ENCODE measurements at regions not wholly inside any gene's neighbourhood (a gene's known extent, or its start where the extent isn't known, plus 50 kb on each side); places are given as distances from the start of the nearest gene placed in this dataset.

- Histone ChIP-seq H3K27me3 (no peaks in the 10 kb centered on the region), H3K36me3 (no peaks in the 10 kb centered on the region), H3K4me3 (no peak overlapping the region), H3K4me1 (no peaks in the 10 kb centered on the region), H3K9me3 (no peaks in the 10 kb centered on the region), H3K27ac (no peak overlapping the region)
- intact Hi-C loops (cut with DNase I; ENCODE audit: low total_unique reads) (no loop called here), in situ Hi-C loops (cut with MboI; ENCODE audit: low pct_ligation_motif_present in 1 of 4, low pct_unique_long_range_greater_than_20kb in 1 of 4, low sequenced_read_pairs in 3 of 4) (no loop called here)
- TF ChIP-seq CTCF (IDR thresholded peaks at IDR 0.05) (no peak), EP300 (IDR thresholded peaks at IDR 0.05; ENCODE audit: low read depth) (no peak), POLR2AphosphoS5 (IDR thresholded peaks at IDR 0.05) (no peak), POLR2A (IDR thresholded peaks at IDR 0.05) (no peak)
- 65 to 76% methylated on average over 2 to 8 of the region's 8 CpGs for WGBS, 2 donors (ENCODE audit: low coverage in 1 of 2)
- DNase-seq = no peak
These were observed 703.1 kb upstream of the ARRDC3 start for GRCh38 chr5:92086059-92086811.

- H3K9me3 ChIP-seq = no peaks in the 10 kb centered on the region
- H3K36me3 ChIP-seq = no peaks in the 10 kb centered on the region
- no peaks in the 10 kb centered on the region for H3K4me1 ChIP-seq
- no peaks in the 10 kb centered on the region for H3K27me3 ChIP-seq
- H3K27ac ChIP-seq = no peak overlapping the region
- DNase-seq = no peak
- WGBS, 2 donors (ENCODE audit: low coverage in 1 of 2) = 76 to 80% methylated on average over 7 of the region's 7 CpGs
- TF ChIP-seq EP300 (IDR thresholded peaks at IDR 0.05; ENCODE audit: low read depth) (no peak), POLR2AphosphoS5 (IDR thresholded peaks at IDR 0.05) (no peak)
- in situ Hi-C loops (cut with MboI; ENCODE audit: low pct_ligation_motif_present in 1 of 4, low pct_unique_long_range_greater_than_20kb in 1 of 4, low sequenced_read_pairs in 3 of 4) = no loop called here
- intact Hi-C loops (cut with DNase I; ENCODE audit: low total_unique reads) = no loop called here
- H3K4me3 ChIP-seq = no peak overlapping the region
These were observed 699.0 kb upstream of the ARRDC3 start for GRCh38 chr5:92081958-92082712.

GRCh38 chr5:92070786-92071185 lies 687.7 kb upstream of the ARRDC3 start:
- no peak for DNase-seq
- no peaks in the 10 kb centered on the region for H3K36me3 ChIP-seq
- intact Hi-C loops (cut with DNase I; ENCODE audit: low total_unique reads) (no loop called here), in situ Hi-C loops (cut with MboI; ENCODE audit: low pct_ligation_motif_present in 1 of 4, low pct_unique_long_range_greater_than_20kb in 1 of 4, low sequenced_read_pairs in 3 of 4) (no loop called here)
- no peak overlapping the region for H3K4me3 ChIP-seq
- WGBS, 2 donors (ENCODE audit: low coverage in 1 of 2) = 22 to 36% methylated on average over 1 to 2 of the region's 2 CpGs
- no peak overlapping the region for H3K27ac ChIP-seq
- no peaks in the 10 kb centered on the region for H3K9me3 ChIP-seq
- no peak for TF ChIP-seq POLR2AphosphoS5 (IDR thresholded peaks at IDR 0.05)
- no peaks in the 10 kb centered on the region for H3K4me1 ChIP-seq
- no peaks in the 10 kb centered on the region for H3K27me3 ChIP-seq

- Histone ChIP-seq H3K27ac (no peak overlapping the region), H3K4me3 (no peak overlapping the region), H3K9me3 (no peaks in the 10 kb centered on the region), H3K4me1 (no peaks in the 10 kb centered on the region), H3K27me3 (no peaks in the 10 kb centered on the region), H3K36me3 (no peaks in the 10 kb centered on the region)
- intact Hi-C loops (cut with DNase I; ENCODE audit: low total_unique reads) = no loop called here
- DNase-seq = no peak
- no peak for TF ChIP-seq POLR2AphosphoS5 (IDR thresholded peaks at IDR 0.05)
- no peak for TF ChIP-seq EP300 (IDR thresholded peaks at IDR 0.05; ENCODE audit: low read depth)
- no peak for TF ChIP-seq POLR2A (IDR thresholded peaks at IDR 0.05)
- TF ChIP-seq CTCF (IDR thresholded peaks at IDR 0.05) = no peak
- WGBS, 2 donors (ENCODE audit: low coverage in 1 of 2) = 64 to 82% methylated on average over 1 of the region's 1 CpG
- in situ Hi-C loops (cut with MboI; ENCODE audit: low pct_ligation_motif_present in 1 of 4, low pct_unique_long_range_greater_than_20kb in 1 of 4, low sequenced_read_pairs in 3 of 4) = no loop called here
These were observed 681.9 kb upstream of the ARRDC3 start for GRCh38 chr5:92064993-92065392.

GRCh38 chr5:92051741-92052140 lies 668.6 kb upstream of the ARRDC3 start:
- in situ Hi-C loops (cut with MboI; ENCODE audit: low pct_ligation_motif_present in 1 of 4, low pct_unique_long_range_greater_than_20kb in 1 of 4, low sequenced_read_pairs in 3 of 4) = no loop called here
- Histone ChIP-seq H3K4me3 (no peak overlapping the region), H3K27ac (no peak overlapping the region), H3K36me3 (no peaks in the 10 kb centered on the region), H3K27me3 (no peaks in the 10 kb centered on the region), H3K9me3 (no peaks in the 10 kb centered on the region), H3K4me1 (no peaks in the 10 kb centered on the region)
- DNase-seq = no peak
- TF ChIP-seq POLR2AphosphoS5 (IDR thresholded peaks at IDR 0.05) (no peak), CTCF (IDR thresholded peaks at IDR 0.05) (no peak), EP300 (IDR thresholded peaks at IDR 0.05; ENCODE audit: low read depth) (no peak), POLR2A (IDR thresholded peaks at IDR 0.05) (no peak)
- intact Hi-C loops (cut with DNase I; ENCODE audit: low total_unique reads) = no loop called here
